Mucosa of rectum (tissue), 2 donors: ENCODE measurements at regions not wholly inside any gene's neighbourhood (a gene's known extent, or its start where the extent isn't known, plus 50 kb on each side); places are given as distances from the start of the nearest gene placed in this dataset.

Experiments
- H3K27ac ChIP-seq, 2 donors: one replicate each; pipeline ENCODE4 v1.7.0; 2013; ENCODE audit warnings: inconsistent platforms in 2 of 2, low read depth in 2 of 2, low read length in 2 of 2
- H3K27me3 ChIP-seq, 2 donors: one replicate each; pipeline ENCODE4 v1.7.0; 2013; ENCODE audit warnings: low read length in 2 of 2; ENCODE audit not compliant: control insufficient read depth in 2 of 2, insufficient read depth in 2 of 2
- H3K36me3 ChIP-seq, 2 donors: one replicate each; pipeline ENCODE4 v1.7.0; 2013; ENCODE audit warnings: low read length in 2 of 2; ENCODE audit not compliant: control insufficient read depth in 2 of 2, insufficient read depth in 2 of 2
- H3K4me1 ChIP-seq, 2 donors: one replicate each; pipeline ENCODE4 v1.7.0; 2013; ENCODE audit warnings: low read length in 2 of 2, mild to moderate bottlenecking in 1 of 2; ENCODE audit not compliant: control insufficient read depth in 2 of 2, insufficient read depth in 2 of 2
- H3K4me3 ChIP-seq, 2 donors: one replicate each; pipeline ENCODE4 v1.7.0; 2013; ENCODE audit warnings: low read length in 2 of 2
- H3K9ac ChIP-seq, 2 donors: one replicate each; pipeline ENCODE4 v1.7.0; 2013; ENCODE audit warnings: low read length in 2 of 2, low read depth in 1 of 2, mild to moderate bottlenecking in 1 of 2
- H3K9me3 ChIP-seq, 2 donors: one replicate each; pipeline ENCODE4 v1.7.0; 2013; ENCODE audit warnings: low read length in 2 of 2; ENCODE audit not compliant: control insufficient read depth in 2 of 2
- donor health status: healthy.
- donor health status: Normal muscosa, but diverticular disease.

- Histone ChIP-seq H3K4me3 (no peak overlapping the region), H3K27me3 (no peaks in the 10 kb centered on the region)
Measured at GRCh38 chr1:88540255-88540654, 143.8 kb upstream of the PKN2 start.

GRCh38 chr1:88541596-88541995 is 142.5 kb upstream of the PKN2 start:
- Histone ChIP-seq H3K4me3 (no peak overlapping the region), H3K4me1 (no peaks in the 10 kb centered on the region), H3K27ac (no peak overlapping the region), H3K36me3 (no peaks in the 10 kb centered on the region), H3K27me3 (no peaks in the 10 kb centered on the region), H3K9ac (no peak overlapping the region), H3K9me3 (no peaks in the 10 kb centered on the region)

More at GRCh38 chr1:88540255-88540654, 143.8 kb upstream of the PKN2 start:
- Histone ChIP-seq H3K27ac (no peak overlapping the region), H3K36me3 (no peaks in the 10 kb centered on the region), H3K9ac (no peak overlapping the region), H3K4me1 (no peaks in the 10 kb centered on the region), H3K9me3 (no peaks in the 10 kb centered on the region)

GRCh38 chr1:88544195-88544594 is 139.9 kb upstream of the PKN2 start:
- Histone ChIP-seq H3K27ac (no peak overlapping the region), H3K4me3 (no peak overlapping the region), H3K9me3 (no peaks in the 10 kb centered on the region), H3K36me3 (no peaks in the 10 kb centered on the region), H3K27me3 (no peaks in the 10 kb centered on the region), H3K9ac (no peak overlapping the region), H3K4me1 (no peaks in the 10 kb centered on the region)

GRCh38 chr1:88549536-88549935 is 134.5 kb upstream of the PKN2 start:
- Histone ChIP-seq H3K9me3 (no peaks in the 10 kb centered on the region), H3K27ac (no peak overlapping the region), H3K4me3 (no peak overlapping the region), H3K4me1 (no peaks in the 10 kb centered on the region), H3K27me3 (no peaks in the 10 kb centered on the region), H3K9ac (no peak overlapping the region), H3K36me3 (no peaks in the 10 kb centered on the region)

- Histone ChIP-seq H3K4me3 (no peak overlapping the region), H3K27me3 (no peaks in the 10 kb centered on the region), H3K4me1 (no peaks in the 10 kb centered on the region), H3K36me3 (no peaks in the 10 kb centered on the region), H3K27ac (no peak overlapping the region), H3K9ac (no peak overlapping the region), H3K9me3 (no peaks in the 10 kb centered on the region)
Measured at GRCh38 chr1:88552226-88552625, 131.8 kb upstream of the PKN2 start.

- Histone ChIP-seq H3K27ac (no peak overlapping the region), H3K27me3 (no peaks in the 10 kb centered on the region), H3K4me3 (no peak overlapping the region), H3K36me3 (no peaks in the 10 kb centered on the region), H3K9me3 (no peaks in the 10 kb centered on the region), H3K4me1 (no peaks in the 10 kb centered on the region), H3K9ac (no peak overlapping the region)
Measured at GRCh38 chr1:88557014-88557413, 127.1 kb upstream of the PKN2 start.

GRCh38 chr1:88560621-88561020 is 123.5 kb upstream of the PKN2 start:
- Histone ChIP-seq H3K4me1 (no peaks in the 10 kb centered on the region), H3K27me3 (no peaks in the 10 kb centered on the region), H3K4me3 (no peak overlapping the region), H3K27ac (no peak overlapping the region), H3K9ac (no peak overlapping the region), H3K36me3 (no peaks in the 10 kb centered on the region), H3K9me3 (no peaks in the 10 kb centered on the region)

GRCh38 chr1:88562991-88563390 is 121.1 kb upstream of the PKN2 start:
- Histone ChIP-seq H3K27ac (no peak overlapping the region), H3K4me1 (no peaks in the 10 kb centered on the region), H3K4me3 (no peak overlapping the region), H3K9ac (no peak overlapping the region), H3K9me3 (no peaks in the 10 kb centered on the region), H3K27me3 (no peaks in the 10 kb centered on the region), H3K36me3 (no peaks in the 10 kb centered on the region)

GRCh38 chr1:88566615-88567387 is 117.3 kb upstream of the PKN2 start:
- Histone ChIP-seq H3K27ac (no peak overlapping the region), H3K9ac (no peak overlapping the region), H3K27me3 (no peaks in the 10 kb centered on the region), H3K4me3 (no peak overlapping the region), H3K36me3 (no peaks in the 10 kb centered on the region), H3K9me3 (no peaks in the 10 kb centered on the region), H3K4me1 (no peaks in the 10 kb centered on the region)

GRCh38 chr1:88571506-88571905 is 112.6 kb upstream of the PKN2 start:
- H3K4me1 ChIP-seq = no peaks in the 10 kb centered on the region
- no peaks in the 10 kb centered on the region for H3K9me3 ChIP-seq
- no peak overlapping the region for H3K9ac ChIP-seq
- H3K27ac ChIP-seq = no peak overlapping the region
- no peaks in the 10 kb centered on the region for H3K27me3 ChIP-seq
- no peaks in the 10 kb centered on the region for H3K36me3 ChIP-seq
- no peak overlapping the region for H3K4me3 ChIP-seq
